HG03045 (cell line): ENCODE measurements at regions not wholly inside any gene's neighbourhood (a gene's known extent, or its start where the extent isn't known, plus 50 kb on each side); places are given as distances from the start of the nearest gene placed in this dataset.
"Not testable (repeated sequence)": the region's sequence is repeated elsewhere in the genome, so short reads cannot be mapped to it uniquely, and the experiment has no call there.

Experiments used
- ATAC-seq: cut with Tn5 transposase; IDR thresholded peaks from one replicate; pipeline ENCODE4 v1.9.1; 2021; ENCODE audit warnings: mild to moderate bottlenecking, moderate library complexity; ENCODE audit not compliant: unreplicated experiment

- no peak for ATAC-seq
These were observed 153.7 kb downstream of the IL20RB start for GRCh38 chr3:137111497-137111896.

GRCh38 chr3:137116619-137117018 is 158.8 kb downstream of the IL20RB start:
- no peak for ATAC-seq

- no peak for ATAC-seq
These were observed 164.0 kb downstream of the IL20RB start for GRCh38 chr3:137121704-137122314.

- ATAC-seq, result no peak
These were observed 173.3 kb downstream of the IL20RB start for GRCh38 chr3:137131081-137131480.

- ATAC-seq, result no peak
These were observed 176.6 kb downstream of the IL20RB start for GRCh38 chr3:137134431-137134830.

DNA sequence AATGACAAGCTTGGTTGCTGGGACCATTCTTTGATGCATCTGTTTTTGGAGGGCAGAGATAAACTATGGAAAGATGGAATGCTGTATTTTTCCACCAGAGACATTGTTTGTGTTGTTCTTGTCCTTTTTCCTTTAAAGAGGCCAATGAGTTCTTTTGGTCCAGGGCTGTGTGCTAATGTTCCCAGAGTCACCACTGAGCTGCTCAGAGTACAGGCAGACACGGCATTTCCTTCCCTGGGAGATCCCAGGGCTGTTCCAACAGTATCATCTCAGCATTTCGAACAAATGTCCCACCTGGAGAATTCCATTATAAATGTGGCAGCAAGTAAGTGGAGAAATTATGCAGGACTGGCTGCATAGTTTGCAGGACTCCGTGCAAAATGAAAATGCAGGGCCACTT is 190.6 kb downstream of the IL20RB start:
- no peak for ATAC-seq

GRCh38 chr3:137148917-137149316 is 191.1 kb downstream of the IL20RB start:
- ATAC-seq, result no peak

GRCh38 chr3:137150825-137151224 is 193.0 kb downstream of the IL20RB start:
- no peak for ATAC-seq

DNA sequence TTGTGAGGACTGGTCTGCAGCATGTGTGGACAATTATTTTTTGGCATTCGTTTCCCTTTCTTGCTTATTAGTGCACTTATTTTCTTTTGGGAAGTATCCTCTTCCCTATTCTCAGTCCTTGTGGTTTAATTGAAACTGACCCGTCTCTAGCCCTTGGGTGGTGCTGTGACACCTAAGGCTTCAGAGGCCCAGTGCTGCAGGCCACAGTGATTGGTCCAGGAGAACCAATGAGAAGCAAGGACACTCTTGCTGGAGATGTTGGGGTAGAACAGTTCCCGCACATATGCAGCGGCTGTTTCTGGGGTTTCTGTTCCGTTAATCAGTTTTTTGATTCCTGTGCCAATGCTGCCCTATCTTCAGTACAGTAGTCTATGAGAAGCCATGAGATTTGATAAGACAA is 195.3 kb downstream of the IL20RB start:
- ATAC-seq, result not testable (repeated sequence)

DNA sequence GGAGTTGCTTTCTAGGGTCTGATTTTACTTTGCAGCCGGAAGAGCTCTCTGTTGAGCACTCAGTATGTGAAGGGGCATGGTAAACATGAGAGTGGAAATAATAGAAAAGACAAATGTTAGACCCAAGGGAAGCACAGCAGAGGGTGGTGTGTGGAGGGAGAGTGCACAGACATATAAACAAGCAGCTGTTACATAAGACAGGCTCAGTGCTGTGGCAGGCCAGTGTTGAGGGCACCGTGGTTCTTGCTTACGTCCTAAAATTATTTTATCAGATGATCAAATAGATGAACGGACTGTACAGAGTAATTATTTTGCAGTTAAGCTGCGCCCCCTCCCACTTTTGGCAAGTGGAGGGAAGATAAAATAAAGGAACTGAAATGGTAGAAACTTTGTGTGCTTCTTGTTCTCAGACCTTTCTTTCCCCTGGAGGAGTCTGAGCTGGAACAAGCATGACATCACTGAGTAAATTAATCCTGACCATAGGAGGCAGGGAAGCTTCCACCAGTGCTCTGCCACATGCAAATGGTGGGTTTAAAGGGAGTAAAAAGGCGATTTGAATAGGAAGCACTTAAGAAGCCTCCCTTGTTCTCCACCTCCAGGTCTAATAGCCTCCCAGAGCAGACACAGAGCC is 205.6 kb downstream of the IL20RB start:
- no peak for ATAC-seq

DNA sequence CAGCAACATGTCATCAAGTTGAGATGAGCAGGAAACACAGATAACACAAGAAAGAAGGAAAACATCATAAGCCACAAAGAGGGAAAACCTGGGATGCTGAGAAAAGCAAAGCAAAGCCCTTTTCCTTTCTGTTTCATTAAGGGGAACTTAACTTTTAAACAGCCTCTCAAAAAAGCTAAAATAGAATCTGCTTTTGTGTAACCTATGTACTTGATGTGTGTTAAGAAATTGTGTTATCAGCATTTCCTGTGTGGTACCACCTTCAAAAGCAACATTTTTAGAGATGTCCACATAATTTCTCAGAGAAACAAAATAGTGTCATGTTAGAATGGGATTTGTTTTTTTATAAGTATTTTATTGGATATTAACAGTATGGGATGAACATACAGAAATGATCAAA is 206.2 kb downstream of the IL20RB start:
- ATAC-seq, result no peak

- no peak for ATAC-seq
These were observed 207.5 kb downstream of the IL20RB start for GRCh38 chr3:137165117-137165806.

DNA sequence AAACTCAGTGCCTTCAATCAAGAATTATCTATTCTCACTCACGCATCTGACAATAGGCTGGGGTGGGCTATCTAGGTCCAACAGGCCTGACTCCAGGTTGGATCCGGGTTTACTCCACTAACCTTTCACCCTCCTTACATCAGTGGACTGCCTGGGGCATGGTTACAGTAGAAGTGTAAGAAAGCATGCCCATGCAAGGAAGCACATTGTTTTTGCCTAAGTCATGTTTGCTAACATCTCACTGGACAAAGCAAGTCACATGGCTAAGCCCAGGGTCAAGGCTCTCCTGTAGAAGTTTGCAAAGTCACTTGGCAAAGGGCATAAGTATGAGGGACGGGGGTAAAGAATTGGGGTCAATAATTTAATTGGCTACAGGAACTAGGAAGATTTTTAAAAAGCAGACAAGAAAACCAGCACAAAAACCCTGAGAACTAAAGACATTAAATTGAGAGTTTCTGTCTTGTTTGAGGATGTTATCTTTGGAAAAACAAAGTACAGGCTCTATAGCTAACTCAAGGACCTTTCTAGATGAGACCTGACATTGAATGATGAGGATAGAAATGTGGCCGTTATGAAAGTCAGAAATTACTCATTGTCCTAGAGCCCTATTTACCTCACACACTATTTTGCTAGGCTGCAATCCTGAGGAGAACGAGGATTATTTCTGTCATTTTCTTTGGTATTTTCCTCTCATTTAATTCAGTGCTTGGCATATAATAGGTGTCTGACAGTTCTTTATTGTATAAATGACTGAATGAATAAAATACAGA is 214.2 kb downstream of the IL20RB start:
- no peak for ATAC-seq

DNA sequence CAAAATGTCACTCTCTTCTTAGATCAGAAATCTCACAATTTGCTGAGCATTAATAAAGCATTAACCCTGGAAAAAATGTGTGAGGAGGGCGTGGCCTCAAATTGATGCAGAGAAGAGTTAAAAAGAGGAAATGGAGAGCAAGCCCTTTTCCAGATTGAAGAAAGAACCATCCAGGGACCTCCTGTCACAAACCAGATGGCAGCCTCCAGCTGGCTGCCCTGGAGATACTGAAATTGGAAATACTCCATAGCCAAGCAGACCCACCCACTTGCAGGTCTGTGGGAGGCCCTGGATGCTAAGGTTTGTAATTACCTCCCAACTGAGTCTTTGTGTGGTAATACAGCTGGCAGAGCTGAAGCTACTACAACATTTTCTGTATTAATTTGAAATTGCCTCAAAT is 214.9 kb downstream of the IL20RB start:
- ATAC-seq, result no peak

- no peak for ATAC-seq
These were observed 216.7 kb downstream of the IL20RB start for GRCh38 chr3:137174514-137174913.

DNA sequence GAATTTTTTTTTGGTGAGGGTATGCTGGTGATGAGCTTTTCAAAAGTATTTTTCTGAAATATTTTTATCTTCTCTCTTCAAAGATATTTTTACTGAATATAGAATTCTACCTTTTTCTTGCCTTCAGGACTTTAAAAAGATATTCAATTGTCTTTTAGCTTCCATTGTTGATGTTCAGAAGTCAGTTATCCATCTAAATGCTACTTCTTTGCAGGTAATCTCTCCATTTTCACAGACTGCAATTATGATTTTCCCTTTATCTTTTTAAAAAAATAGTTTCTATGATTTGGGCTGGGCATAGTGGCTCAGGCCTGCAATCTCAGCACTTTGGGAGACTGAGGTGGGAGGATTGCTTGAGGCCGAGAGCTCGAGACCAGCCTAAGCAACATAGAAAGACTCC is 222.4 kb downstream of the IL20RB start:
- ATAC-seq, result no peak

DNA sequence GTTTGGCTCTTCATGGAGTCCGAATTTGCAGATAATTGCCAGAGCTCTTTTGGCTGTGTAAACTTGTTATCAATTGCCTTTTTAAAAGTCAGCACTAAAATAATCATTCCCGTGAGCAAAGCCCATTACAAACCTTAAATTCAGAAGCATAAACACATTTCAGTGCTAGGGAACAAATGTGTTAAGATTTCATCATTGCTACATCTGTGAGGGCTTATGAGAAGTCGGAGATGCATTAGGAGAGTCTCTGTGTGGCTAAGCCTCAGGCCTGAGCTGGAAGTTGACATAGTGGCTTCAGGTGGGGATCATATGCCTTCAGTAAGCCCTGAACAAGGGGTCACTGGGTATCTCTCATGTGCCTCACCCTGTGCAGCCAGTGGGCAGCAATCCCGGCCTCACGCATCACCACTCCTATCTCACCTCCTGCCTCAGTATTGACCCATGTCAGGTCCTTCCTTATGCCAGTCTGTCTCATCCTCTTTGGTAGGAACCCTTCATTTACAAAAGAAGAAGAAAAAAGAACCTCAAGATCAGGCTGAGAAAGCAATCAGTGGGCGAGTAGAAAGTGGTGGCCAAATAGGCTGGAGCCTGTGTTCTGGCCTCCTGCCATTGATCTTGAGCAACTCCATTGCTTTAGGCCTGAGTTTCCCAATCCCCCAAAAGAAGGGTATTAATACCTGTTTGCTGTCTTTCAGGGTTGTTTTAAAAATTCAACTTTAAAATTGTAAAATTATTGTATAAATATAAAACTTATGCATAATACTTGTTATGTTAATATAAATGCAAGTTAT is 233.5 kb downstream of the IL20RB start:
- no peak for ATAC-seq

GRCh38 chr3:137191951-137192350 is 234.2 kb downstream of the IL20RB start:
- ATAC-seq, result no peak

- ATAC-seq, result no peak
These were observed 236.5 kb downstream of the IL20RB start for GRCh38 chr3:137194301-137194700.

DNA sequence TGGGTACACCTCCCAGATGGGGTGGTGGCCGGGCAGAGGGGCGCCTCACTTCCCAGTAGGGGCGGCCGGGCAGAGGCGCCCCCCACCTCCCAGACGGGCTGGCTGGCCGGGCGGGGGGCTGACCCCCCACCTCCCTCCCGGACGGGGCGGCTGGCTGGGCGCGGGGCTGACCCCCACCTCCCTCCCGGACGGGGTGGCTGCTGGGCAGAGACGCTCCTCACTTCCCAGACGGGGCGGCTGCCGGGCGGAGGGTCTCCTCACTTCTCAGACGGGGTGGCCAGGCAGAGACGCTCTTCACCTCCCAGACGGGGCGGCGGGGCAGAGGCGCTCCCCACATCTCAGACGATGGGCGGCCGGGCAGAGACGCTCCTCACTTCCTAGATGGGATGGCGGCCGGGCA is 240.6 kb downstream of the IL20RB start:
- ATAC-seq, result not testable (repeated sequence)

DNA sequence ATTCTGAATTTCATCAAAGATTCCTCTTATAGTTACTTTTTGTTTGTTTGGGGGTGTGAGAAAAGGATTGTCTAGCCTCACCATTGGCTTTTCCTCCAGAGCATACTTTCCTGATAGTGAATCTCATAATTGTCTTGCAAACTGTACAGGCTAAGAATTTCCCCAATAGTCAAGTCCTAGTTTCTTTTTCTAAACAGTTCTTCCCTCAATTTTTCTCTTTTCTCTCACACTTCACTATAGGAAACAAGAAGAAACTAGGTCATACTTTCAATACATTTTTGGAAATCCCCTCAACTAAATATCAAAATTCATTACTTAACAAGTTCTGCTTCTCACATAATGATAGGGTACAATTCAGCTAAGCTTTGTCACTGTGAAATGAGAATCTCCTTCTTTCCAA is 241.9 kb downstream of the IL20RB start:
- ATAC-seq, result no peak
